ENCODE measurements at regions not wholly inside any gene's neighbourhood (a gene's known extent, or its start where the extent isn't known, plus 50 kb on each side); places are given as distances from the start of the nearest gene placed in this dataset.

DNA sequence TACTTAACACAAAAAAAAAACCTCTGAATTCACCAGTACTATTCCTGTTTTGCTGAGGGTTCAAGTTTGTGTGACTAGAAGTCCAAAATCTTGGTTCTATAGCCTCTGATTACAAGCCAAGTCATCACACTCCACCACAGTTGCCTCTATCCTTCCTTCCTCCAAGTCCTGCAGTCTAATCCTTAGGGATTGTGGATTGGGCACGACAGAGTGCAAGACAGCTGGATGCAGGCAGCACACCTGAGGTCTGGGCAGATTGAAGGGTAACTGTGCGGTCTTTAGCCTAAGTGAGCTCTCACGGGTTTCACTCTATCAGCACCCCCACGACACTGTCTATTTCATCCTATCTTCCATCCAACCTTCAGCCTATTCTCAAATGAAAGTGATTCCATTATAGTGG lies 299.4 kb upstream of the ID2 start:
- TF ChIP-seq, protein P1, sequence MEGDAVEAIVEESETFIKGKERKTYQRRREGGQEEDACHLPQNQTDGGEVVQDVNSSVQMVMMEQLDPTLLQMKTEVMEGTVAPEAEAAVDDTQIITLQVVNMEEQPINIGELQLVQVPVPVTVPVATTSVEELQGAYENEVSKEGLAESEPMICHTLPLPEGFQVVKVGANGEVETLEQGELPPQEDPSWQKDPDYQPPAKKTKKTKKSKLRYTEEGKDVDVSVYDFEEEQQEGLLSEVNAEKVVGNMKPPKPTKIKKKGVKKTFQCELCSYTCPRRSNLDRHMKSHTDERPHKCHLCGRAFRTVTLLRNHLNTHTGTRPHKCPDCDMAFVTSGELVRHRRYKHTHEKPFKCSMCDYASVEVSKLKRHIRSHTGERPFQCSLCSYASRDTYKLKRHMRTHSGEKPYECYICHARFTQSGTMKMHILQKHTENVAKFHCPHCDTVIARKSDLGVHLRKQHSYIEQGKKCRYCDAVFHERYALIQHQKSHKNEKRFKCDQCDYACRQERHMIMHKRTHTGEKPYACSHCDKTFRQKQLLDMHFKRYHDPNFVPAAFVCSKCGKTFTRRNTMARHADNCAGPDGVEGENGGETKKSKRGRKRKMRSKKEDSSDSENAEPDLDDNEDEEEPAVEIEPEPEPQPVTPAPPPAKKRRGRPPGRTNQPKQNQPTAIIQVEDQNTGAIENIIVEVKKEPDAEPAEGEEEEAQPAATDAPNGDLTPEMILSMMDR (IDR thresholded peaks at IDR 0.05) = no peak
- no peak for TF ChIP-seq POLR2A (IDR thresholded peaks at IDR 0.05)
